ENCODE measurements at regions not wholly inside any gene's neighbourhood (a gene's known extent, or its start where the extent isn't known, plus 50 kb on each side); places are given as distances from the start of the nearest gene placed in this dataset.
"Not testable (repeated sequence)": the region's sequence is repeated elsewhere in the genome, so short reads cannot be mapped to it uniquely, and the experiment has no call there.

DNA sequence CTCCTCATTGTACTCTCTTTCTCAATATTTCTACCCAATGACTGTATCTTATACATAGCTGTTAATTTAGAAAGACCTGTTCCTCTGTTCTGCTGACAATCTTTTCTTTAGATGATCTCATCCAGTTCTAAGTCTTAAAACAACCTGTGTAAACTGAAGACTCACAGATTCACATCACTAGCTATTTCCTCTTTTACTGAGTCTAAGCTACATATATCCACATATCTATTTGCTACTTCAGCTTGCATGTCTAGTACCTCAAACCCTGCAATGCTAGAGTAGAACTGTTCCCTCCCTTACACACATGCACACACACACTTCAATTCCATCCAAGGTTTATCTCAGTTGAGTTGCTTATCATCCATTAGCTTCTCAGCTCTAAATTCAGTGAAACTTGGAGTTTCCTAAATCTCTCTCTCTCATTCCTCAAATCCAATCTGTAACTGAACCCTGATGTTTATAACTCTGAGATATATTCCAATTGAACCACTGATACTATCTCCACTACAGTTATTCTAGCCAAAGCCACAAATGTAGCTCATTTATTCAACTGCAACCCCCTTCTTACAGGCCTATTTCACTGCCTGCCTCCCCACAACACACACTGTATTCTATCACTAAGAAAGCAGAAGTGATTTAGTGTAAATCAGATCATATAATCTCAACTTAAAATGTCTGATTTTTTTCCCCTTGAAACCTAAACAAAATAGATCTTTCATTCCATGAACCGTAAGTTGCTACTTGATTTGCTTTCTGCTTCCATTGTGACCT is 1036.8 kb upstream of the POT1 start:
- DNase-seq = no peak

DNA sequence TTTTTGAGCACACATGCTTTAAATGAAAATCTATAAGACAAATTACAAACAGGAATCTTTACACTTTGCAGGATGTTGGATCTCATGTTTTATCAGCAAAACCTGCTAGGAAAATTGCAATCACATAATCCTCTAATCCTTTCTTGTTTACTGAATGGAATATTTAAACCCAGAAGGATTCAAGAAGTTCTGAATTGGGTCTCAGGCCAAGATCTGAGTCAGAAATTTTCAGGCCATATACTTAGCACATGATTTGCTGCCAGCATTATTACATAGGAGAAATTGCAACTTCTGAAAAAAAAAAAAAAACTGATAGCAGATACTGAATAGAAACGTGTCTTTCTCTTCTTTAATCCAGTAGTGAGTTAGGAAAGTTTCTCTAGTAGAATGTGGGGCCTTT is 1005.3 kb upstream of the POT1 start:
- no peak for DNase-seq

- no peak for DNase-seq
Measured at GRCh38 chr7:125934539-125934938, 1004.9 kb upstream of the POT1 start.

- no peak for DNase-seq
Measured at GRCh38 chr7:125930848-125931247, 1001.2 kb upstream of the POT1 start.

GRCh38 chr7:125927556-125927955 is 997.9 kb upstream of the POT1 start:
- DNase-seq = no peak

- no peak for DNase-seq
Measured at GRCh38 chr7:125926621-125927020, 997.0 kb upstream of the POT1 start.

- no peak for DNase-seq
Measured at GRCh38 chr7:125924037-125924436, 994.4 kb upstream of the POT1 start.

- DNase-seq = not testable (repeated sequence)
Measured at GRCh38 chr7:125915381-125915948, 985.8 kb upstream of the POT1 start.

- DNase-seq = no peak
Measured at GRCh38 chr7:125908711-125909110, 979.1 kb upstream of the POT1 start.

GRCh38 chr7:125899577-125899976 is 970.0 kb upstream of the POT1 start:
- no peak for DNase-seq

GRCh38 chr7:125892434-125892833 is 962.8 kb upstream of the POT1 start:
- DNase-seq = no peak

- no peak for DNase-seq
Measured at GRCh38 chr7:125878988-125879387, 949.4 kb upstream of the POT1 start.

GRCh38 chr7:125878235-125878956 is 948.8 kb upstream of the POT1 start:
- DNase-seq = no peak

- no peak for DNase-seq
Measured at GRCh38 chr7:125877246-125877645, 947.6 kb upstream of the POT1 start.

DNA sequence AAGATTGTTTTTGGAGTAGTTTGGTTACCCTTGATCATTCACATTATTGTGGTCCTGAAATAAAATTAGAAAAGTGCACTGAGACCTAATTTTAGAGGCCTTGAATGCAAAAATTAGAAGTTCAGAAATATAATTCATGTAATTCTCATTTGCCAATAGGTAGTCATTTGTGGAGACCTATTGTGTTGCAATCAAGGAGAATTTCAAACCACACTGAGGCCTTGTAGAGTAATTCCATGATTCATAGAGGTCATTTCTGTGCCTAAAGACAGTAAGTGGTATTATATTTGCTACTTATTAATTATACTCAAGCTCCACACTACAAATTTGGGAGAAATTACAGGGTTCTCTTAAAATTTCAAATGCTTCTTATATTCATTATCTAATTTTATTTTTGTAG is 946.8 kb upstream of the POT1 start:
- DNase-seq = no peak

- no peak for DNase-seq
Measured at GRCh38 chr7:125871431-125871830, 941.8 kb upstream of the POT1 start.

GRCh38 chr7:125857606-125858005 is 928.0 kb upstream of the POT1 start:
- no peak for DNase-seq

DNA sequence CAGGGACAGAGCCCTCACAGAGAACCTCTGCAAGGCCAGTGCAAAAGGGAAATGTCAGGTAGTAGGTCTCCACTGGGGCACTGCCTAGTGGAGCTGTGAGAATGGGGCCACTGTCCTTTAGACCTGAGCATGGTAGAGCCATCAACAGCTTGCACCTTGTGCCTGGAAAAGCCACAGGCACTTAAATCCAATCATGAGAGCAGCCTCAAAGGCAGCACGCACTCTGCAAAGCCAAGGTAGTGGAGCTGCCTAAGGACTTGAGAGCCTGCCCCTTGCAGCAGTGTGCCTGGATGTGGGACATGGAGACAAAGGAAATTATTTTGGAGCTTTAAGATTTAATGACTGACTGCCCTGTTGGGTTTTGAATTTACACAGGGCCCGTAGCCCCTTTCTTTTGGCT is 918.5 kb upstream of the POT1 start:
- no peak for DNase-seq

GRCh38 chr7:125847692-125848091 is 918.1 kb upstream of the POT1 start:
- DNase-seq = no peak

DNA sequence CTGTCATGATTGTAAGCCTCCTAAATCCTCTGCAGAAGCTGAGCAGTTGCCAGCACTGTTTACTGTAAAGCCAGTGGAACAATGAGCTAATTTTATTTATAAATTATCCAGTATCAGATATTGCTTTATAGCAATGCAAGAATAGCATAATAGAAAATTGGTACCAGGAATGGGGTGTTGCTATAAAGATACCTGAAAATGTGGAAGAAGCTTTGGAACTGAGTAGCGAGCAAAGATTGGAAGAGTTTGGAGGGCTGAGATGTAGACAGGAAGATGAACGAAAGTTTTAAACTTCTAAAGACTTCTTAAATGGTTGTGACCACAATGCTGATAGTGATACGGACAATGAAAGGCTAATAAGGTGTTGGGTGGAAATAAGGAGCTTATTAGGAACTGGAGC is 917.4 kb upstream of the POT1 start:
- DNase-seq = no peak

DNA sequence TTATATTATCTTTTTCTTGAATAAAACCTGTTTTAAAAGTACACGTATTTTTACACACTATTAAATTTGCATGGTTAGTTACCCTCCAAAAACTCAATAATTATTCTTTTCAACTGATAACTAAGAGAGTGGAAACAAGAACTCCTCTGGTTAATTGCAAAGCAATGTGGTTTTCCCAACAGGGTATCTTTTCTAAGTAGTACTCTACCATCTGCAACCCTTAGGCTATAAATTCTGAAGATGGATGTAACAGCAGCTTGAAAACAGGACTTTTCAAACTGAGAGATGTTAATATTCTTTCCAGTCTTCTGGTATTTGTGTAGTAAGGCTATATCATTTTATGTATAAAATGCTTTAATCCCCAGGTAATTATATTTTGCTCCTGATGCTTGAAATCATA is 916.1 kb upstream of the POT1 start:
- DNase-seq = no peak

DNA sequence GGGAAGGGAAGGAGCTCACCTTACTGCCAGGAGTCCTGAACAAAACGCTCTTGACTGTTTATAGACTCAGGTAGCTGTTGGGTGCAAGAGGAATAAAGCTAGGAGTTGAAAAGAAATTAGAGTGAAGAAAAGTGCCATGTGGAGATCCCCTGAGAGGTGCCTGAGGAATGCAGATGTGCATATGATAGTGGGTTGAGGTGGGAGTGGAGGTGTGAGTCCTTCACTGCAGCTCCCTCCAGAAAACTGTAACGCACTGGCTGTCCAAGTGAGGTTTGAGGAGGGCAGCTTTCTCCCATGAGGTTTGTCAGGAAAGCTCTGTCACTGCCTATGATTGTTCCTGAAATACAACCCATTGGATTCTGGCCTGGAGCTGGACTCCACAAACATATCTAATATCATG is 904.8 kb upstream of the POT1 start:
- no peak for DNase-seq

DNA sequence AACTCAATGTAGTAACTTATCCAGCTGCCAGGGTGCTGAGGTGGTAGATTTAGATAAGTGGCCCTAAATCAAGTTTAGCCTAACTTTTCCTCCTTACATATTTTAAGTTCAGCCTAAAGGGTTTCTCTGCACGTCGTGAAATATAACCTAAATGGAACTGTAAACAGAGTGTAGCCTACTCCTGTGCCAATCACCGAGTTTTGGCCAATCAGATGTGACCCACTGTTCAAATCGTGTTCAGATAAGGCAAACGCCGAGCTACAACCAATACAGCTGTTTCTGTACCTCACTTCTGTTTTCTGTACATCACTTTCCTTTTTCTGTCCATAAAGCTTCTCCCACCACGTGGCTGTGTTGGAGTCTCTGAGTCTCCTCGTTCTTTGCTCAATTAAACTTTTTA is 904.2 kb upstream of the POT1 start:
- no peak for DNase-seq

GRCh38 chr7:125830743-125831142 is 901.1 kb upstream of the POT1 start:
- no peak for DNase-seq
